ENCODE measurements at regions not wholly inside any gene's neighbourhood (a gene's known extent, or its start where the extent isn't known, plus 50 kb on each side); places are given as distances from the start of the nearest gene placed in this dataset.

GRCh38 chr3:26799679-26800317 lies 177.2 kb downstream of the LRRC3B start:
- TF ChIP-seq, protein P1, sequence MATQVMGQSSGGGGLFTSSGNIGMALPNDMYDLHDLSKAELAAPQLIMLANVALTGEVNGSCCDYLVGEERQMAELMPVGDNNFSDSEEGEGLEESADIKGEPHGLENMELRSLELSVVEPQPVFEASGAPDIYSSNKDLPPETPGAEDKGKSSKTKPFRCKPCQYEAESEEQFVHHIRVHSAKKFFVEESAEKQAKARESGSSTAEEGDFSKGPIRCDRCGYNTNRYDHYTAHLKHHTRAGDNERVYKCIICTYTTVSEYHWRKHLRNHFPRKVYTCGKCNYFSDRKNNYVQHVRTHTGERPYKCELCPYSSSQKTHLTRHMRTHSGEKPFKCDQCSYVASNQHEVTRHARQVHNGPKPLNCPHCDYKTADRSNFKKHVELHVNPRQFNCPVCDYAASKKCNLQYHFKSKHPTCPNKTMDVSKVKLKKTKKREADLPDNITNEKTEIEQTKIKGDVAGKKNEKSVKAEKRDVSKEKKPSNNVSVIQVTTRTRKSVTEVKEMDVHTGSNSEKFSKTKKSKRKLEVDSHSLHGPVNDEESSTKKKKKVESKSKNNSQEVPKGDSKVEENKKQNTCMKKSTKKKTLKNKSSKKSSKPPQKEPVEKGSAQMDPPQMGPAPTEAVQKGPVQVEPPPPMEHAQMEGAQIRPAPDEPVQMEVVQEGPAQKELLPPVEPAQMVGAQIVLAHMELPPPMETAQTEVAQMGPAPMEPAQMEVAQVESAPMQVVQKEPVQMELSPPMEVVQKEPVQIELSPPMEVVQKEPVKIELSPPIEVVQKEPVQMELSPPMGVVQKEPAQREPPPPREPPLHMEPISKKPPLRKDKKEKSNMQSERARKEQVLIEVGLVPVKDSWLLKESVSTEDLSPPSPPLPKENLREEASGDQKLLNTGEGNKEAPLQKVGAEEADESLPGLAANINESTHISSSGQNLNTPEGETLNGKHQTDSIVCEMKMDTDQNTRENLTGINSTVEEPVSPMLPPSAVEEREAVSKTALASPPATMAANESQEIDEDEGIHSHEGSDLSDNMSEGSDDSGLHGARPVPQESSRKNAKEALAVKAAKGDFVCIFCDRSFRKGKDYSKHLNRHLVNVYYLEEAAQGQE (IDR thresholded peaks at IDR 0.05; ENCODE audit: insufficient read depth in 1 of 2, low read depth in 2 of 2, low read length in 2 of 2) = no peak
- TF ChIP-seq POLR2AphosphoS5 (IDR thresholded peaks at IDR 0.05; ENCODE audit: low read depth, low read length) (no peak), SIN3A (IDR thresholded peaks at IDR 0.05; ENCODE audit: borderline replicate concordance, insufficient read depth, low read length) (no peak)
